NCI-H524 (cell line): ENCODE measurements at regions not wholly inside any gene's neighbourhood (a gene's known extent, or its start where the extent isn't known, plus 50 kb on each side); places are given as distances from the start of the nearest gene placed in this dataset.

Experiments used
- DNase-seq, 2 experiments: peaks; one replicate each; lab custom pipeline; 2025; lab: John Stamatoyannopoulos, UW

DNA sequence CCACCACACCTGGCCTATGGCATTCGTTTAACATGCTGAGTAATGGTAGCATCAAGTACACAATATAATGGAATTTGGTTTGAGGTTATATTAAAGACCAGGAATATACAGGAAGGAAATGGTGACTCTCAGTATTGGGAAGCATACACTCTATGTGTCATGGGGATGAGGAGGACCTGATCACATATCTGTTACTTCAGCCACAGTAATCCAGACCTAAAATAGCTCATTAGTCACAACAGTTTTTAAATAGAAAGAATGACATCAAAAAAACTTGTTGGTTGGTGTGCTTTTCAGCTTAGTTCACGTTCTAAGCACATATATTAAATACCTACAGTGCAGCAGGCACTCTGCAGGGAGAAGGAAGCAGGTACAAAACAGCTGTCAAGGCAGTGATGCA lies 52.5 kb upstream of the ATP2C1 start:
- DNase-seq, result no peak

- no peak for DNase-seq
Observed at GRCh38 chr3:130843441-130843840, 50.4 kb upstream of the ATP2C1 start.
